HEK293 (cell line): ENCODE measurements at regions not wholly inside any gene's neighbourhood (a gene's known extent, or its start where the extent isn't known, plus 50 kb on each side); places are given as distances from the start of the nearest gene placed in this dataset.

Experiments used
- CTCF ChIA-PET: fragments of 350-600 bp; formaldehyde crosslinking; extraction: SDS; loops from one replicate; lab custom pipeline; 2021; ENCODE audit warnings: antibody characterized with exemption; lab: Yijun Ruan, JAX
- POLR2A ChIA-PET: fragments of 300-600 bp; formaldehyde crosslinking; extraction: SDS; loops from one replicate; lab custom pipeline; 2020; ENCODE audit warnings: antibody characterized with exemption, inconsistent platforms; lab: Yijun Ruan, JAX
- H3K27ac ChIP-seq: fragments of 200-500 bp; sonication (Bioruptor generic); 2 replicates; pipeline ENCODE4 v1.5.1; 2014; ENCODE audit warnings: low read depth, low read length, control low read depth, inconsistent platforms; ENCODE audit errors: extremely low read depth
- H3K36me3 ChIP-seq, 2 experiments: fragments of 200-500 bp in 1 of 2; sonication (Bioruptor generic) in 1 of 2; 1 replicate in 1 of 2; 2 replicates in 1 of 2; pipeline ENCODE4 v1.5.1; 2014 to 2017; ENCODE audit warnings: inconsistent platforms in 2 of 2, low read length in 2 of 2; ENCODE audit not compliant: control insufficient read depth in 2 of 2, insufficient read depth in 1 of 2
- H3K4me1 ChIP-seq: fragments of 200-500 bp; sonication (Bioruptor generic); 2 replicates; pipeline ENCODE4 v1.5.1; 2014; ENCODE audit warnings: mild to moderate bottlenecking, low read length, inconsistent platforms; ENCODE audit not compliant: control insufficient read depth, insufficient read depth
- H3K4me3 ChIP-seq: 2 replicates; pipeline ENCODE4 v1.5.1; 2011; ENCODE audit warnings: low read depth, mild to moderate bottlenecking, control low read depth, low read length, moderate library complexity
- H3K9me3 ChIP-seq: fragments of 200-500 bp; sonication (Bioruptor generic); 2 replicates; pipeline ENCODE4 v1.5.1; 2014; ENCODE audit warnings: low read depth, low read length, inconsistent platforms; ENCODE audit not compliant: control insufficient read depth, insufficient read depth
- OSR2 ChIP-seq: fragments of 450-650 bp; formaldehyde crosslinking; IDR thresholded peaks from 2 replicates; pipeline ENCODE4 v1.5.1; 2016; ENCODE audit warnings: missing biosample characterization, missing genetic modification characterization
- SCRT1 ChIP-seq: fragments of 450-650 bp; formaldehyde crosslinking; IDR thresholded peaks from 2 replicates; pipeline ENCODE4 v1.5.1; 2016; ENCODE audit warnings: missing biosample characterization, missing genetic modification characterization, borderline replicate concordance
- SCRT2 ChIP-seq: fragments of 450-650 bp; formaldehyde crosslinking; IDR thresholded peaks from 2 replicates; pipeline ENCODE4 v1.5.1; 2016; ENCODE audit warnings: missing biosample characterization, missing genetic modification characterization
- SP3 ChIP-seq: fragments of 450-650 bp; formaldehyde crosslinking; IDR thresholded peaks from 2 replicates; pipeline ENCODE4 v1.5.1; 2016; ENCODE audit warnings: missing biosample characterization, missing genetic modification characterization
- ZBTB1 ChIP-seq: fragments of 450-650 bp; formaldehyde crosslinking; IDR thresholded peaks from 2 replicates; pipeline ENCODE4 v1.5.1; 2016; ENCODE audit warnings: missing biosample characterization, missing genetic modification characterization
- ZNF174 ChIP-seq: fragments of 450-650 bp; formaldehyde crosslinking; IDR thresholded peaks from 2 replicates; pipeline ENCODE4 v1.5.0; 2017; ENCODE audit warnings: missing biosample characterization, mild to moderate bottlenecking, missing genetic modification characterization
- ZNF24 ChIP-seq: fragments of 450-650 bp; formaldehyde crosslinking; IDR thresholded peaks from 2 replicates; pipeline ENCODE4 v1.5.1; 2016; ENCODE audit warnings: missing biosample characterization, missing genetic modification characterization
- ZNF302 ChIP-seq: fragments of 450-650 bp; formaldehyde crosslinking; IDR thresholded peaks from 2 replicates; pipeline ENCODE4 v1.5.1; 2016; ENCODE audit warnings: missing biosample characterization, missing genetic modification characterization, low read depth
- ZNF335 ChIP-seq: fragments of 450-650 bp; formaldehyde crosslinking; conservative IDR thresholded peaks from 2 replicates; pipeline ENCODE4 v1.5.1; 2016; ENCODE audit warnings: missing biosample characterization, missing genetic modification characterization
- ZNF350 ChIP-seq: fragments of 450-650 bp; formaldehyde crosslinking; IDR thresholded peaks from 2 replicates; pipeline ENCODE4 v1.5.0; 2017; ENCODE audit warnings: missing biosample characterization, mild to moderate bottlenecking, missing genetic modification characterization
- ZNF514 ChIP-seq: fragments of 450-650 bp; formaldehyde crosslinking; IDR thresholded peaks from 2 replicates; pipeline ENCODE4 v1.5.1; 2016; ENCODE audit warnings: missing biosample characterization, missing genetic modification characterization
- ZNF544 ChIP-seq: fragments of 450-650 bp; formaldehyde crosslinking; IDR thresholded peaks from 2 replicates; pipeline ENCODE4 v1.5.0; 2017; ENCODE audit warnings: missing biosample characterization, missing genetic modification characterization
- ZNF555 ChIP-seq: fragments of 450-650 bp; formaldehyde crosslinking; conservative IDR thresholded peaks from 2 replicates; pipeline ENCODE4 v1.5.1; 2017; ENCODE audit warnings: missing biosample characterization, mild to moderate bottlenecking, missing genetic modification characterization, inconsistent platforms
- ZNF692 ChIP-seq: fragments of 450-650 bp; formaldehyde crosslinking; IDR thresholded peaks from 2 replicates; pipeline ENCODE4 v1.5.1; 2016; ENCODE audit warnings: missing biosample characterization, missing genetic modification characterization
- ZNF701 ChIP-seq: fragments of 450-650 bp; formaldehyde crosslinking; IDR thresholded peaks from 2 replicates; pipeline ENCODE4 v1.5.1; 2016; ENCODE audit warnings: missing biosample characterization, missing genetic modification characterization
- ZSCAN30 ChIP-seq: fragments of 450-650 bp; IDR thresholded peaks from 2 replicates; pipeline ENCODE4 v1.5.1; 2018; ENCODE audit warnings: missing biosample characterization, mild to moderate bottlenecking, missing genetic modification characterization, moderate library complexity
- ZSCAN4 ChIP-seq: fragments of 450-650 bp; formaldehyde crosslinking; IDR thresholded peaks from 2 replicates; pipeline ENCODE4 v1.5.1; 2017; ENCODE audit warnings: missing biosample characterization, missing genetic modification characterization
- TF ChIP-seq, protein P1 (sequence below): fragments of 450-650 bp; formaldehyde crosslinking; IDR thresholded peaks from 2 replicates; pipeline ENCODE4 v1.5.1; 2016; ENCODE audit warnings: missing biosample characterization, missing genetic modification characterization
- TF ChIP-seq, protein P2 (sequence below): fragments of 450-650 bp; formaldehyde crosslinking; IDR thresholded peaks from 2 replicates; pipeline ENCODE4 v1.5.1; 2016; ENCODE audit warnings: missing biosample characterization, missing genetic modification characterization

GRCh38 chr4:10346023-10346422 is 111.2 kb downstream of the ZNF518B start:
- Histone ChIP-seq H3K4me3 (no peak overlapping the region), H3K27ac (no peak overlapping the region), H3K9me3 (no peaks in the 10 kb centered on the region)
- CTCF ChIA-PET, result no interaction called here
- no peak for TF ChIP-seq ZNF350 (tag by site-specific recombination)
- TF ChIP-seq, all 188 proteins: peak for 0
- POLR2A ChIA-PET, result no interaction called here
- Histone ChIP-seq H3K4me1 (no peaks in the 10 kb centered on the region), H3K36me3 (no peaks in the 10 kb centered on the region)

DNA sequence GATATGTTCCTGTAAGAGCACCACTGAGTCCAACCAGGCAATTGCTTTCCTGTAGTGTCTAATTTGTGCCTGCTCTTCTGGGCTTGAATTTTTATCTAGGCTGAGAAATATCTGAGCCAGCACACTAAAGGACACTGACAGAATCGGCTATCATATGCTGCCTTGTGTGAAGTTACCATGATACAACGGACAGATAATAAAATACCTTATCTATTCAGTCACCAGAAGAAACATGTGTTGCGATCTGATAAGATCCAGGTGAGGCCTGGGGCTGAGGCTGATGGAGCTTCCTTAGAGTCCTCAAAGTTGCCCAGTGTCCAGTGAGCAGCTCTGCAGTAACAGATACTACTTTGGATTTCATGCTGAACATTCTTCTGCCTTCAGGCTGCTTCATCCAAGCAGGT is 111.8 kb downstream of the ZNF518B start:
- Histone ChIP-seq H3K9me3 (no peaks in the 10 kb centered on the region), H3K4me3 (no peak overlapping the region), H3K4me1 (no peaks in the 10 kb centered on the region), H3K36me3 (no peaks in the 10 kb centered on the region)
- CTCF ChIA-PET, result no interaction called here
- POLR2A ChIA-PET, result no interaction called here
- no peak for TF ChIP-seq ZSCAN4 (tag by site-specific recombination)
- TF ChIP-seq, protein P1, sequence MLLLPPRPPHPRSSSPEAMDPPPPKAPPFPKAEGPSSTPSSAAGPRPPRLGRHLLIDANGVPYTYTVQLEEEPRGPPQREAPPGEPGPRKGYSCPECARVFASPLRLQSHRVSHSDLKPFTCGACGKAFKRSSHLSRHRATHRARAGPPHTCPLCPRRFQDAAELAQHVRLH (tag by site-specific recombination), result no peak
- no peak for TF ChIP-seq ZSCAN30 (tag by site-specific recombination)
- TF ChIP-seq SCRT2 (tag by site-specific recombination), result no peak
- TF ChIP-seq ZNF514, result no peak
- no peak for TF ChIP-seq ZNF302 (tag by site-specific recombination)
- TF ChIP-seq, protein P2, sequence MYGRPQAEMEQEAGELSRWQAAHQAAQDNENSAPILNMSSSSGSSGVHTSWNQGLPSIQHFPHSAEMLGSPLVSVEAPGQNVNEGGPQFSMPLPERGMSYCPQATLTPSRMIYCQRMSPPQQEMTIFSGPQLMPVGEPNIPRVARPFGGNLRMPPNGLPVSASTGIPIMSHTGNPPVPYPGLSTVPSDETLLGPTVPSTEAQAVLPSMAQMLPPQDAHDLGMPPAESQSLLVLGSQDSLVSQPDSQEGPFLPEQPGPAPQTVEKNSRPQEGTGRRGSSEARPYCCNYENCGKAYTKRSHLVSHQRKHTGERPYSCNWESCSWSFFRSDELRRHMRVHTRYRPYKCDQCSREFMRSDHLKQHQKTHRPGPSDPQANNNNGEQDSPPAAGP (tag by site-specific recombination), result no peak
- TF ChIP-seq ZNF555 (tag by site-specific recombination), result no peak
- TF ChIP-seq SP3 (tag by site-specific recombination), result no peak
- no peak for TF ChIP-seq ZNF335
- no peak for TF ChIP-seq ZBTB1 (tag by site-specific recombination)
- TF ChIP-seq ZNF544 (tag by site-specific recombination), result no peak
- TF ChIP-seq ZNF701 (tag by site-specific recombination), result no peak
- no peak for TF ChIP-seq OSR2 (tag by site-specific recombination)
- TF ChIP-seq ZNF174 (tag by site-specific recombination), result no peak
- no peak for TF ChIP-seq ZNF692 (tag by site-specific recombination)
- TF ChIP-seq, all 188 proteins: peak for 0
- no peak overlapping the region for H3K27ac ChIP-seq

DNA sequence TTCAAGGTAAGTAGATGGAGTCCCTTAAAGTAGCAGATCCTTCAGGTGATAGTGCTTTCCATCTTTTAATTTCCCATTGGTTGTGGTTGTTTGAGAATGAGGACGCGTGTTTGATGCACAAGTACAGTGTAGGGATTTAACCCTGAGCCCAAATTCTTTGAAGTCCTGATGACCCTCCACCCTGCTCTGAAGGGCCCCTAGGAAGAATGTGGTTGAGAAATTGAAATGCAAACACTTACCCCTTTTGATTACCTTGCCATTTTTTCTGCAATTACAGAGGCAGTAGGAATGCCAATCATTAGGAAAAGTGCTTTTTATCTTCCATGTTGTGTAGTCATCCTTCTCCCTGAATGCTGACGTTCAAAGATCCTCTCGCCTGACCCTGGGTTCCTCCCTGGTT is 112.4 kb downstream of the ZNF518B start:
- no peaks in the 10 kb centered on the region for H3K36me3 ChIP-seq
- no peaks in the 10 kb centered on the region for H3K4me1 ChIP-seq
- ChIA-PET CTCF (no interaction called here), POLR2A (no interaction called here)
- TF ChIP-seq ZNF302 (tag by site-specific recombination) (no peak), ZNF24 (tag by site-specific recombination) (no peak), SCRT1 (no peak)
- no peaks in the 10 kb centered on the region for H3K9me3 ChIP-seq
- H3K4me3 ChIP-seq, result no peak overlapping the region
- no peak overlapping the region for H3K27ac ChIP-seq
